K562 (cell line): ENCODE measurements at regions not wholly inside any gene's neighbourhood (a gene's known extent, or its start where the extent isn't known, plus 50 kb on each side); places are given as distances from the start of the nearest gene placed in this dataset.

Experiments used
- ATAC-seq: fragments of 200-7000 bp; cut with Tn5 transposase; 3 replicates; pipeline ENCODE4 v1.9.1; 2020; ENCODE audit warnings: moderate library complexity
- BruUV-seq: library from RNA; stranded (reverse); fragments of 400-500 nt; replicated peaks from 2 replicates; lab custom pipeline; 2021; lab: Mats Ljungman, UMichigan
- CTCF ChIA-PET: fragments of 300-600 bp; formaldehyde crosslinking; extraction: SDS; loops from one replicate; lab custom pipeline; 2021; ENCODE audit warnings: low intra/inter-chr PET ratio; lab: Yijun Ruan, JAX
- POLR2A ChIA-PET: fragments of 300-600, 350-650 bp; sonication (Branson Sonifier 250); formaldehyde crosslinking; extraction: SDS; loops from one replicate; lab custom pipeline; 2021; ENCODE audit warnings: antibody characterized with exemption, inconsistent platforms; lab: Yijun Ruan, JAX
- DNase-seq, 4 experiments: peaks; one replicate each; pipeline versions ENCODE4 v3.0.0 to v3.0.0-alpha.2; 2011 to 2018; ENCODE audit warnings: low spot score in 3 of 4, mixed read lengths in 3 of 4; ENCODE audit errors: extremely low read depth in 1 of 4
- FAIRE-seq: peaks from 2 replicates; lab custom pipeline; 2011; peaks lifted over from hg19 to GRCh38; lab: Jason Lieb, UNC
- H2AFZ ChIP-seq: 2 replicates; pipeline ENCODE4 v1.6.0; 2011; ENCODE audit warnings: low read depth, low read length, control low read depth, inconsistent platforms
- H3K27ac ChIP-seq: fragments of 200-600 bp; 3 replicates; pipeline ENCODE4 v1.8.0; 2011; ENCODE audit warnings: low read depth, mild to moderate bottlenecking, control low read depth, inconsistent platforms, low read length, moderate library complexity, mixed read lengths; ENCODE audit errors: extremely low read depth
- H3K27me3 ChIP-seq, 2 experiments: fragments of 300-600 bp in 1 of 2; 2 replicates in 1 of 2; 3 replicates in 1 of 2; pipeline versions ENCODE4 v1.6.0 to v1.8.0; 2011; ENCODE audit warnings: inconsistent platforms in 2 of 2, low read length in 2 of 2, mild to moderate bottlenecking in 1 of 2, mixed read lengths in 1 of 2, moderate library complexity in 1 of 2; ENCODE audit not compliant: control insufficient read depth in 2 of 2, insufficient read depth in 2 of 2
- H3K36me3 ChIP-seq: fragments of 300-600 bp; 3 replicates; pipeline ENCODE4 v1.8.0; 2011; ENCODE audit warnings: mild to moderate bottlenecking, low read length, inconsistent platforms; ENCODE audit not compliant: control insufficient read depth, insufficient read depth
- H3K4me1 ChIP-seq, 2 experiments: fragments of 200-600 bp in 1 of 2; replicated peaks in 1 of 2; 2 replicates in 1 of 2; 3 replicates in 1 of 2; pipeline versions ENCODE4 v1.5.1 to v1.8.0; 2011; ENCODE audit warnings: inconsistent platforms in 2 of 2, low read length in 2 of 2, mild to moderate bottlenecking in 1 of 2, mixed read lengths in 1 of 2, moderate library complexity in 1 of 2; ENCODE audit not compliant: control insufficient read depth in 2 of 2, insufficient read depth in 2 of 2
- H3K4me2 ChIP-seq: 2 replicates; pipeline ENCODE4 v1.6.1; 2011; ENCODE audit warnings: low read length, control low read depth, inconsistent platforms, mixed read lengths; ENCODE audit not compliant: insufficient read depth
- H3K4me3 ChIP-seq: fragments of 200-600 bp; sonication (generic), shearing (Covaris generic); 2 replicates; pipeline ENCODE4 v1.5.1; 2016; ENCODE audit warnings: control low read depth, inconsistent platforms
- H3K79me2 ChIP-seq: fragments of 200-600 bp; 3 replicates; pipeline ENCODE4 v1.8.0; 2011; ENCODE audit warnings: low read length, inconsistent platforms; ENCODE audit not compliant: control insufficient read depth, insufficient read depth
- H3K9ac ChIP-seq, 2 experiments: 2 replicates each; pipeline versions ENCODE4 v1.6.0 to v1.6.1; 2011; ENCODE audit warnings: low read depth in 2 of 2, low read length in 2 of 2, control low read depth in 1 of 2, inconsistent platforms in 1 of 2, mild to moderate bottlenecking in 1 of 2, mixed read lengths in 1 of 2; ENCODE audit not compliant: insufficient read depth in 1 of 2
- H3K9me1 ChIP-seq: one replicate; pipeline ENCODE4 v1.6.0; 2011; ENCODE audit warnings: inconsistent platforms, mild to moderate bottlenecking, low read length, moderate library complexity; ENCODE audit not compliant: control insufficient read depth, insufficient read depth
- H3K9me3 ChIP-seq: replicated peaks from 2 replicates; pipeline ENCODE4 v1.5.1; 2011; ENCODE audit warnings: low read depth, low read length, inconsistent platforms; ENCODE audit not compliant: control insufficient read depth, insufficient read depth
- H4K20me1 ChIP-seq: replicated peaks from 2 replicates; pipeline ENCODE4 v1.6.1; 2011; ENCODE audit warnings: low read length, inconsistent platforms, mixed read lengths; ENCODE audit not compliant: control insufficient read depth, insufficient read depth
- ARID3A ChIP-seq: IDR thresholded peaks from 2 replicates; pipeline ENCODE4 v1.6.1; 2012; ENCODE audit warnings: low read depth, low read length, improper control_type of control experiment, borderline replicate concordance
- BRF2 ChIP-seq: IDR thresholded peaks from 3 replicates; pipeline ENCODE4 v1.6.1; 2011; ENCODE audit warnings: borderline replicate concordance, mild to moderate bottlenecking; ENCODE audit not compliant: insufficient read length, insufficient read depth
- DPF2 ChIP-seq: fragments of 450-650 bp; IDR thresholded peaks from 2 replicates; pipeline ENCODE4 v1.6.1; 2016
- EP400 ChIP-seq: fragments of 450-650 bp; IDR thresholded peaks from 2 replicates; pipeline ENCODE4 v1.6.1; 2017; ENCODE audit warnings: antibody characterized with exemption, mild to moderate bottlenecking, moderate library complexity
- EWSR1 ChIP-seq: fragments of 450-650 bp; IDR thresholded peaks from 2 replicates; pipeline ENCODE4 v1.6.1; 2018; ENCODE audit warnings: borderline replicate concordance, mild to moderate bottlenecking, low read depth, moderate library complexity; ENCODE audit not compliant: partially characterized antibody
- GATAD2B ChIP-seq: fragments of 450-650 bp; IDR thresholded peaks from 2 replicates; pipeline ENCODE4 v1.6.1; 2017; ENCODE audit warnings: mild to moderate bottlenecking, borderline replicate concordance
- HOMEZ ChIP-seq: fragments of 250-450 bp; sonication (Bioruptor Pico); IDR thresholded peaks from 2 replicates; pipeline ENCODE4 v1.4.0; 2020; ENCODE audit warnings: mild to moderate bottlenecking, moderate library complexity
- PML ChIP-seq: IDR thresholded peaks from 2 replicates; pipeline ENCODE4 v1.6.1; 2012; ENCODE audit warnings: low read length, inconsistent platforms
- PRMT5 ChIP-seq: sonication (generic); formaldehyde crosslinking; IDR thresholded peaks from 2 replicates; pipeline ENCODE4 v1.5.0; 2020; ENCODE audit warnings: missing genetic modification reagents
- RHOXF2B ChIP-seq: fragments of 250-450 bp; sonication (Bioruptor Pico); conservative IDR thresholded peaks from 2 replicates; pipeline ENCODE4 v1.5.1; 2021
- SNRNP70 ChIP-seq: fragments of 200-400 bp; formaldehyde crosslinking; optimal IDR thresholded peaks from 2 replicates; pipeline ENCODE3; 2017; ENCODE audit warnings: low read depth, low read length
- SRSF9 ChIP-seq: fragments of 200-400 bp; formaldehyde crosslinking; IDR thresholded peaks from 2 replicates; pipeline ENCODE4 v1.6.1; 2017; ENCODE audit warnings: low read depth, low read length, borderline replicate concordance
- SUPT5H ChIP-seq: fragments of 450-650 bp; IDR thresholded peaks from 2 replicates; pipeline ENCODE4 v1.6.1; 2016
- TAF15 ChIP-seq: fragments of 200-400 bp; formaldehyde crosslinking; IDR thresholded peaks from 2 replicates; pipeline ENCODE4 v1.6.1; 2017; ENCODE audit warnings: mild to moderate bottlenecking, low read depth, low read length, moderate library complexity
- ZBTB26 ChIP-seq: fragments of 450-650 bp; formaldehyde crosslinking; IDR thresholded peaks from 2 replicates; pipeline ENCODE4 v1.4.0; 2022; ENCODE audit warnings: missing genetic modification characterization
- ZBTB43 ChIP-seq: sonication (generic); formaldehyde crosslinking; IDR thresholded peaks from 2 replicates; pipeline ENCODE4 v1.8.0; 2023; ENCODE audit warnings: mild to moderate bottlenecking, missing genetic modification reagents
- ZNF436 ChIP-seq: fragments of 250-450, 450-650 bp; sonication (Bioruptor Pico); formaldehyde crosslinking; IDR thresholded peaks from 2 replicates; pipeline ENCODE4 v1.7.0; 2020; ENCODE audit warnings: mild to moderate bottlenecking
- WGBS: fragments of 100-300 bp; shearing (Covaris generic); methylation state at CpG from one replicate; pipeline ENCODE4 v1.1.6; 2016; ENCODE audit warnings: low coverage, mixed read lengths; ENCODE audit not compliant: insufficient coverage; ENCODE audit errors: missing lambda C conversion rate; 5-methylcytosine and 5-hydroxymethylcytosine counted together
- in situ Hi-C: fragments of 300-500 bp; cut with MboI; formaldehyde crosslinking; loops from 4 replicates; pipeline ENCODE4 v1.15.0; 2018; ENCODE audit warnings: inconsistent platforms, mixed read lengths
- intact Hi-C: fragments of 100-400 bp; cut with micrococcal nuclease; formaldehyde crosslinking; loops from 2 replicates; pipeline ENCODE4 v1.14.2; 2022

- 0% methylated on average over 6 of the region's 6 CpGs for WGBS
- TF ChIP-seq BRF2 (no peak), TAF15 (no peak), GATAD2B (no peak), SNRNP70 (no peak), SUPT5H (no peak), HOMEZ (no peak), RHOXF2B (CRISPR knock-in tag) (no peak), EWSR1 (no peak), DPF2 (no peak), ZBTB43 (CRISPR knock-in tag) (no peak), SRSF9 (no peak), ZBTB26 (CRISPR knock-in tag) (no peak), PML (no peak), EP400 (no peak), ARID3A (no peak), PRMT5 (CRISPR knock-in tag) (no peak), ZNF436 (CRISPR knock-in tag) (no peak)
Measured at GRCh38 chr5:12358371-12359090, 454.3 kb upstream of the CTNND2 start.

More at GRCh38 chr5:12358371-12359090, 454.3 kb upstream of the CTNND2 start:
- Histone ChIP-seq H3K9me3 (no peaks in the 10 kb centered on the region), H3K4me2 (no peak overlapping the region), H3K4me1 (no peaks in the 10 kb centered on the region), H3K27me3 (no peaks in the 10 kb centered on the region), H3K4me3 (no peak overlapping the region), H3K9ac (no peak overlapping the region), H3K79me2 (no peaks in the 10 kb centered on the region), H2AFZ (no peak overlapping the region), H3K36me3 (no peaks in the 10 kb centered on the region), H4K20me1 (no peaks in the 10 kb centered on the region), H3K9me1 (no peaks in the 10 kb centered on the region), H3K27ac (no peak overlapping the region)
- ATAC-seq (no peak), FAIRE-seq (no peak), DNase-seq (no peak)
- CTCF ChIA-PET = no interaction called here
- BruUV-seq = no TSS peak
- in situ Hi-C loops = no loop called here
- intact Hi-C loops = no loop called here
- POLR2A ChIA-PET = no interaction called here
